ENCODE measurements at regions not wholly inside any gene's neighbourhood (a gene's known extent, or its start where the extent isn't known, plus 50 kb on each side); places are given as distances from the start of the nearest gene placed in this dataset.
"Not testable (repeated sequence)": the region's sequence is repeated elsewhere in the genome, so short reads cannot be mapped to it uniquely, and the experiment has no call there.

- Histone ChIP-seq H3K4me1 (ENCODE audit: control insufficient read depth, insufficient read depth, low read length) (no peaks in the 10 kb centered on the region), H3K27ac (ENCODE audit: insufficient read depth, low read depth, low read length, poor library complexity, severe bottlenecking) (no peak overlapping the region), H3K4me3 (ENCODE audit: insufficient read depth, low read depth, low read length) (no peak overlapping the region), H3K27me3 (ENCODE audit: control insufficient read depth, insufficient read depth, low read length, poor library complexity, severe bottlenecking) (no peaks in the 10 kb centered on the region), H3K9me3 (ENCODE audit: control insufficient read depth, low read length) (no peaks in the 10 kb centered on the region), H3K36me3 (ENCODE audit: control insufficient read depth, insufficient read depth, low read length) (no peaks in the 10 kb centered on the region)
- WGBS, 2 experiments: 92 to 93% methylated on average over 3 of the region's 3 CpGs
These were observed 167.7 kb upstream of the RPS23 start for GRCh38 chr5:82445726-82446335.

- H3K27me3 ChIP-seq (ENCODE audit: control insufficient read depth, insufficient read depth, low read length, poor library complexity, severe bottlenecking): no peaks in the 10 kb centered on the region
- no peaks in the 10 kb centered on the region for H3K36me3 ChIP-seq (ENCODE audit: control insufficient read depth, insufficient read depth, low read length)
- no peak overlapping the region for H3K4me3 ChIP-seq (ENCODE audit: insufficient read depth, low read depth, low read length)
- no peak overlapping the region for H3K27ac ChIP-seq (ENCODE audit: insufficient read depth, low read depth, low read length, poor library complexity, severe bottlenecking)
- WGBS, 2 experiments: 79 to 87% methylated on average over 4 of the region's 4 CpGs
- H3K9me3 ChIP-seq (ENCODE audit: control insufficient read depth, low read length): no peaks in the 10 kb centered on the region
- H3K4me1 ChIP-seq (ENCODE audit: control insufficient read depth, insufficient read depth, low read length): no peaks in the 10 kb centered on the region
These were observed 161.7 kb upstream of the RPS23 start for GRCh38 chr5:82439750-82440445.

- WGBS, 2 experiments: 79 to 91% methylated on average over 1 to 3 of the region's 4 CpGs
- not testable (repeated sequence) for H3K4me1 ChIP-seq (ENCODE audit: control insufficient read depth, insufficient read depth, low read length); H3K9me3 ChIP-seq (ENCODE audit: control insufficient read depth, low read length); H3K27ac ChIP-seq (ENCODE audit: insufficient read depth, low read depth, low read length, poor library complexity, severe bottlenecking); H3K27me3 ChIP-seq (ENCODE audit: control insufficient read depth, insufficient read depth, low read length, poor library complexity, severe bottlenecking); H3K4me3 ChIP-seq (ENCODE audit: insufficient read depth, low read depth, low read length); H3K36me3 ChIP-seq (ENCODE audit: control insufficient read depth, insufficient read depth, low read length)
These were observed 159.4 kb upstream of the RPS23 start for GRCh38 chr5:82437565-82437964.

GRCh38 chr5:82436291-82436690 lies 158.1 kb upstream of the RPS23 start:
- Histone ChIP-seq H3K27me3 (ENCODE audit: control insufficient read depth, insufficient read depth, low read length, poor library complexity, severe bottlenecking) (no peaks in the 10 kb centered on the region), H3K4me1 (ENCODE audit: control insufficient read depth, insufficient read depth, low read length) (no peaks in the 10 kb centered on the region), H3K9me3 (ENCODE audit: control insufficient read depth, low read length) (no peaks in the 10 kb centered on the region), H3K4me3 (ENCODE audit: insufficient read depth, low read depth, low read length) (no peak overlapping the region), H3K27ac (ENCODE audit: insufficient read depth, low read depth, low read length, poor library complexity, severe bottlenecking) (no peak overlapping the region), H3K36me3 (ENCODE audit: control insufficient read depth, insufficient read depth, low read length) (no peaks in the 10 kb centered on the region)
- 97 to 100% methylated on average over 1 of the region's 2 CpGs for WGBS, 2 experiments

GRCh38 chr5:82434696-82435660 lies 156.8 kb upstream of the RPS23 start:
- H3K27me3 ChIP-seq (ENCODE audit: control insufficient read depth, insufficient read depth, low read length, poor library complexity, severe bottlenecking); H3K36me3 ChIP-seq (ENCODE audit: control insufficient read depth, insufficient read depth, low read length); H3K4me3 ChIP-seq (ENCODE audit: insufficient read depth, low read depth, low read length); H3K27ac ChIP-seq (ENCODE audit: insufficient read depth, low read depth, low read length, poor library complexity, severe bottlenecking); H3K4me1 ChIP-seq (ENCODE audit: control insufficient read depth, insufficient read depth, low read length); H3K9me3 ChIP-seq (ENCODE audit: control insufficient read depth, low read length): not testable (repeated sequence)
- 81 to 89% methylated on average over 28 to 34 of the region's 35 CpGs for WGBS, 2 experiments

GRCh38 chr5:82426464-82427154 lies 148.5 kb upstream of the RPS23 start:
- no peaks in the 10 kb centered on the region for H3K9me3 ChIP-seq (ENCODE audit: control insufficient read depth, low read length)
- no peaks in the 10 kb centered on the region for H3K36me3 ChIP-seq (ENCODE audit: control insufficient read depth, insufficient read depth, low read length)
- H3K4me3 ChIP-seq (ENCODE audit: insufficient read depth, low read depth, low read length): no peak overlapping the region
- H3K4me1 ChIP-seq (ENCODE audit: control insufficient read depth, insufficient read depth, low read length): no peaks in the 10 kb centered on the region
- 88 to 91% methylated on average over 4 of the region's 4 CpGs for WGBS, 2 experiments
- no peak overlapping the region for H3K27ac ChIP-seq (ENCODE audit: insufficient read depth, low read depth, low read length, poor library complexity, severe bottlenecking)
- no peaks in the 10 kb centered on the region for H3K27me3 ChIP-seq (ENCODE audit: control insufficient read depth, insufficient read depth, low read length, poor library complexity, severe bottlenecking)

- H3K36me3 ChIP-seq (ENCODE audit: control insufficient read depth, insufficient read depth, low read length): no peaks in the 10 kb centered on the region
- H3K9me3 ChIP-seq (ENCODE audit: control insufficient read depth, low read length): no peaks in the 10 kb centered on the region
- H3K27ac ChIP-seq (ENCODE audit: insufficient read depth, low read depth, low read length, poor library complexity, severe bottlenecking): no peak overlapping the region
- no peaks in the 10 kb centered on the region for H3K27me3 ChIP-seq (ENCODE audit: control insufficient read depth, insufficient read depth, low read length, poor library complexity, severe bottlenecking)
- no peak overlapping the region for H3K4me3 ChIP-seq (ENCODE audit: insufficient read depth, low read depth, low read length)
- H3K4me1 ChIP-seq (ENCODE audit: control insufficient read depth, insufficient read depth, low read length): no peaks in the 10 kb centered on the region
- 91 to 97% methylated on average over 3 of the region's 3 CpGs for WGBS, 2 experiments
These were observed 147.4 kb upstream of the RPS23 start for GRCh38 chr5:82425591-82425990.

GRCh38 chr5:82424211-82424610 lies 146.1 kb upstream of the RPS23 start:
- no peak overlapping the region for H3K4me3 ChIP-seq (ENCODE audit: insufficient read depth, low read depth, low read length)
- 88 to 93% methylated on average over 3 of the region's 3 CpGs for WGBS, 2 experiments

GRCh38 chr5:82422751-82423181 lies 144.6 kb upstream of the RPS23 start:
- Histone ChIP-seq H3K27ac (ENCODE audit: insufficient read depth, low read depth, low read length, poor library complexity, severe bottlenecking) (no peak overlapping the region), H3K4me3 (ENCODE audit: insufficient read depth, low read depth, low read length) (no peak overlapping the region), H3K9me3 (ENCODE audit: control insufficient read depth, low read length) (no peaks in the 10 kb centered on the region), H3K36me3 (ENCODE audit: control insufficient read depth, insufficient read depth, low read length) (no peaks in the 10 kb centered on the region), H3K27me3 (ENCODE audit: control insufficient read depth, insufficient read depth, low read length, poor library complexity, severe bottlenecking) (no peaks in the 10 kb centered on the region), H3K4me1 (ENCODE audit: control insufficient read depth, insufficient read depth, low read length) (no peaks in the 10 kb centered on the region)
- 91 to 92% methylated on average over 6 of the region's 6 CpGs for WGBS, 2 experiments

More at GRCh38 chr5:82424211-82424610, 146.1 kb upstream of the RPS23 start:
- H3K27ac ChIP-seq (ENCODE audit: insufficient read depth, low read depth, low read length, poor library complexity, severe bottlenecking): no peak overlapping the region
- H3K9me3 ChIP-seq (ENCODE audit: control insufficient read depth, low read length): no peaks in the 10 kb centered on the region
- no peaks in the 10 kb centered on the region for H3K27me3 ChIP-seq (ENCODE audit: control insufficient read depth, insufficient read depth, low read length, poor library complexity, severe bottlenecking)
- no peaks in the 10 kb centered on the region for H3K4me1 ChIP-seq (ENCODE audit: control insufficient read depth, insufficient read depth, low read length)
- H3K36me3 ChIP-seq (ENCODE audit: control insufficient read depth, insufficient read depth, low read length): no peaks in the 10 kb centered on the region
